ENCODE measurements at regions not wholly inside any gene's neighbourhood (a gene's known extent, or its start where the extent isn't known, plus 50 kb on each side); places are given as distances from the start of the nearest gene placed in this dataset.

GRCh38 chr4:155543126-155543765 is 123.4 kb upstream of the GUCY1A1 start:
- H2BK5ac ChIP-seq (ENCODE audit: low read depth, low read length) = no peak overlapping the region
- H2AK5ac ChIP-seq (ENCODE audit: low read depth, low read length) = no peak overlapping the region
- no peak overlapping the region for H2BK120ac ChIP-seq (replicated peaks; ENCODE audit: low read depth, low read length)
- ChIA-PET POLR2A (ENCODE audit: partially characterized antibody) (no interaction called here), CTCF (ENCODE audit: partially characterized antibody) (interaction anchor here (1.7 to 3.1 kb wide), 2 partner anchors 9 to 14 kb away, joined by 4 to 13 read pairs; no protein-coding TSS in a partner anchor)
- H3K27ac ChIP-seq (ENCODE audit: low read depth, low read length) = no peak overlapping the region
- no peaks in the 10 kb centered on the region for H4K20me1 ChIP-seq (replicated peaks in 1 of 2; ENCODE audit: control insufficient read depth in 1 of 2, insufficient read depth in 2 of 2, low read length in 2 of 2)
- DNase-seq (ENCODE audit: low read depth in 1 of 2, low spot score in 2 of 2) (no peak), FAIRE-seq (no peak)
- H3K4ac ChIP-seq (replicated peaks; ENCODE audit: insufficient read length, low read depth, low read length) = no peak overlapping the region
- H3K4me3 ChIP-seq (ENCODE audit: extremely low read depth in 1 of 4, insufficient read depth in 2 of 4, low read depth in 3 of 4, low read length in 4 of 4) = no peak overlapping the region
- H2BK12ac ChIP-seq (ENCODE audit: low read depth, low read length) = no peak overlapping the region
- H4K5ac ChIP-seq (ENCODE audit: insufficient read length, low read depth, low read length) = no peak overlapping the region
- H2BK20ac ChIP-seq (ENCODE audit: low read length) = no peak overlapping the region
- H4K91ac ChIP-seq (replicated peaks; ENCODE audit: insufficient read length, low read length) = no peak overlapping the region
- H3K9me3 ChIP-seq (ENCODE audit: insufficient read depth in 2 of 2, low read depth in 1 of 2, low read length in 1 of 2) = peaks cover 11 to 12% of the 10 kb centered on the region in 2 experiments; a peak in 3 of 4 replicates
- no peaks in the 10 kb centered on the region for H3K27me3 ChIP-seq (replicated peaks in 1 of 4; ENCODE audit: control insufficient read depth in 3 of 4, extremely low read depth in 1 of 4, insufficient read depth in 3 of 4, low read length in 3 of 4)
- no peak overlapping the region for H4K8ac ChIP-seq (ENCODE audit: extremely low read depth, insufficient read depth, low read length)
- no peaks in the 10 kb centered on the region for H3K23me2 ChIP-seq (ENCODE audit: low read depth, low read length)
- H2AFZ ChIP-seq (ENCODE audit: low read length) = no peak overlapping the region
- no peaks in the 10 kb centered on the region for H3K79me1 ChIP-seq (ENCODE audit: low read depth, low read length)
- H3K9ac ChIP-seq (replicated peaks in 1 of 4; ENCODE audit: extremely low read depth in 1 of 4, low read depth in 3 of 4, low read length in 3 of 4) = no peak overlapping the region
- H3K56ac ChIP-seq (replicated peaks; ENCODE audit: insufficient read length, low read depth, low read length) = no peak overlapping the region
- no peak overlapping the region for H3K14ac ChIP-seq (ENCODE audit: insufficient read length)
- H3K18ac ChIP-seq (ENCODE audit: extremely low read depth, low read length) = no peak overlapping the region
- WGBS, 2 experiments (ENCODE audit: extremely low coverage in 1 of 2, insufficient coverage in 1 of 2, insufficient read length in 1 of 2, insufficient replicate concordance in 2 of 2, low coverage in 1 of 2, low lambda C conversion rate in 2 of 2, missing lambda C conversion rate in 1 of 2) = 89% methylated on average over 3 of the region's 3 CpGs; no CpG with 5 or more reads in 1 of the 2 experiments
- H3K4me1 ChIP-seq (replicated peaks in 1 of 4; ENCODE audit: control insufficient read depth in 3 of 4, insufficient read depth in 4 of 4, low read length in 3 of 4) = no peaks in the 10 kb centered on the region
- no peaks in the 10 kb centered on the region for H3K36me3 ChIP-seq (ENCODE audit: control insufficient read depth in 2 of 4, insufficient read depth in 4 of 4, low read length in 3 of 4)
- H2BK15ac ChIP-seq (ENCODE audit: low read length) = no peak overlapping the region
- no peak overlapping the region for H3K4me2 ChIP-seq (ENCODE audit: insufficient read depth in 1 of 2, low read depth in 2 of 2, low read length in 2 of 2)
- H3K79me2 ChIP-seq (ENCODE audit: control insufficient read depth in 1 of 2, insufficient read depth in 2 of 2, low read length in 2 of 2) = no peaks in the 10 kb centered on the region
- no peak overlapping the region for H3K23ac ChIP-seq (ENCODE audit: insufficient read length)
- TF ChIP-seq TCF12 (IDR thresholded peaks at IDR 0.05; ENCODE audit: low read depth, low read length) (no peak), KDM5A (IDR thresholded peaks at IDR 0.05; ENCODE audit: low read length) (no peak), HDAC2 (IDR thresholded peaks at IDR 0.05; ENCODE audit: borderline replicate concordance in 1 of 2, low read depth in 2 of 2, low read length in 2 of 2) (no peak), SAP30 (IDR thresholded peaks at IDR 0.05; ENCODE audit: insufficient read depth, insufficient replicate concordance, low read length) (no peak), CTCF (IDR thresholded peaks at IDR 0.05; ENCODE audit: control extremely low read depth in 1 of 3, insufficient read depth in 1 of 3, low read depth in 1 of 3, low read length in 3 of 3) (no peak), E2F6 (IDR thresholded peaks at IDR 0.05) (no peak), BRCA1 (IDR thresholded peaks at IDR 0.05; ENCODE audit: low read depth, low read length) (no peak), MAX (IDR thresholded peaks at IDR 0.05) (no peak), CBX5 (IDR thresholded peaks at IDR 0.05; ENCODE audit: low read depth, low read length) (no peak), CHD2 (IDR thresholded peaks at IDR 0.05; ENCODE audit: low read length) (no peak)

Measured in H1 (cell line).